ENCODE measurements at regions not wholly inside any gene's neighbourhood (a gene's known extent, or its start where the extent isn't known, plus 50 kb on each side); places are given as distances from the start of the nearest gene placed in this dataset.

GRCh38 chrX:131958724-131959123 is 64.4 kb upstream of the STK26 start:
- Mint-ChIP-seq H3K9me3 (peaks cover 6% of the 10 kb centered on the region), H3K27me3 (ENCODE audit: low read depth) (no peaks in the 10 kb centered on the region), H3K27ac (no peak overlapping the region), H3K36me3 (ENCODE audit: low read depth) (no peaks in the 10 kb centered on the region), H3K4me1 (ENCODE audit: low read depth) (peaks cover 12% of the 10 kb centered on the region), H3K4me3 (no peak overlapping the region)
- CTCF ChIA-PET, result no interaction called here
- intact Hi-C loops (cut with micrococcal nuclease), result no loop called here
- DNase-seq, result no peak

- CTCF ChIA-PET, result no interaction called here
- intact Hi-C loops (cut with micrococcal nuclease), result loop anchor here (2.0 kb wide), 1 partner anchor 16 kb away; no protein-coding TSS in a partner anchor
- no peaks in the 10 kb centered on the region for H3K36me3 Mint-ChIP-seq (ENCODE audit: low read depth)
- no peak for DNase-seq
- peak overlapping the region; percentile 72 for H3K27ac Mint-ChIP-seq
- H3K4me1 Mint-ChIP-seq (ENCODE audit: low read depth), result peaks cover 4% of the 10 kb centered on the region
- no peaks in the 10 kb centered on the region for H3K27me3 Mint-ChIP-seq (ENCODE audit: low read depth)
- H3K4me3 Mint-ChIP-seq, result peak overlapping the region; percentile 50
- no peaks in the 10 kb centered on the region for H3K9me3 Mint-ChIP-seq
Measured at GRCh38 chrX:131970347-131970746, 52.8 kb upstream of the STK26 start.
